Jurkat, Clone E6-1 (cell line): ENCODE measurements at regions not wholly inside any gene's neighbourhood (a gene's known extent, or its start where the extent isn't known, plus 50 kb on each side); places are given as distances from the start of the nearest gene placed in this dataset.

ENCODE experiments used
- DNase-seq: peaks from one replicate; pipeline ENCODE4 v3.0.0-alpha.2; 2011; ENCODE audit warnings: low read depth, low spot score
- H3K4me3 ChIP-seq: 2 replicates; pipeline ENCODE4 v1.5.1; 2011; ENCODE audit warnings: mild to moderate bottlenecking, low read length, control low read depth, moderate library complexity

DNA sequence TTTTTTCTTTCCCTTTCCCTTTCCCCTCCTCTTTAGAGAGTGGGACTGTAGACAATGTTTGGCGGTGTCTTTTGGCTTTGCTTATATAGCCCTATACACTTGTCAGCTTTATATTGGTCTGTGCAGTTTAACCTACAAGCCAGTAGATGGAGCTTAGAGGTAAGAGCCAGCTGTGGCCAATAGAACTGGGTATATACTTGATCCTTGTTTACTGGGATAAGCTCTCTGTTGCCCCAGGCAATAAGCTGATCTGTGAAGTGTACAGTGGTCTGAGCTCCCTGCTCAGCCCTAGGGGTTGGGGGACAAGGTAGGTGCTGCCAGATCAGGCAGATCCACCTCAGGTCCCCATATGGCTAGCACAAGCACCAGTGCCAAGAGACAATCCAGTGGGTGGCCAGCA, 434.1 kb downstream of the NOVA1 start:
- DNase-seq: peak; percentile 35
- no peak overlapping the region for H3K4me3 ChIP-seq

DNA sequence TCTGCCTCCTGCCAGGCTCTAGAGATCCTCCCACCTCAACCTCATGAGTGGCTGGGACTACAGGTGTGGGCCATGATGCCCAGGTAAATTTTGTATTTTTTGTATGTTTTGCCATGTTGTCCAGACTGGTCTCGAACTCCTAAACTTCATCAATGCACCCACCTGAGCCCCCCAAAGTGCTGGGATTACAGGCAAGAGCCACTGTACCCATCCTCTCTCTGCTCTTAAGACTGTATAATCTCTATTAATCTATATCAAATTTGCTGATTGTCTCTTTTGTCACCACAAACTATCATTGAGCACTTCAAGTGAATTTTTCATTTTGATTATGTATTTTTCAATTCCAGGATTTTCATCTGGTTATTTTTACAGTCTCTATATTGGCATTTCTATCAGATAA, 440.3 kb downstream of the NOVA1 start:
- no peak for DNase-seq
- no peak overlapping the region for H3K4me3 ChIP-seq

DNA sequence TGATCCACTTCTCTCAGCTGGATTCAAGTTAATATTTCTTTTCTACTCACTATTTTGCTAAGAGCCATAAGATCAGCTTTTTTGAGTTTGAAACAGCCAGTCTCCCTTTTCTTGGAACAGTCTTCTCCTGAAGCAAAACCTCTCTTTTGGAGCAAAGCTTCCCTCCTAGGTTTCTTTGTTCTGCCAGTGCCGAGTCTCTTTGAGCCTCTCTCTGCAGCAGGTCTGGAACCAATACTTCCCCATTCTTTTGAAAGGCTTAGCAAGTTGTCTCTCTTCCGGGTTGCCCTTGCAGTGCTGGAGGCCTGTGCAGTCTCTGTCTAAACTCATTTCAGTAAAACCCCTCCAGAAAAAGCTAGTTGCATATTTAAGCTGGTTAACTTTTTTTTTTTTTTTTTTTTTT, 454.8 kb downstream of the NOVA1 start:
- no peak for DNase-seq
- H3K4me3 ChIP-seq: no peak overlapping the region

DNA sequence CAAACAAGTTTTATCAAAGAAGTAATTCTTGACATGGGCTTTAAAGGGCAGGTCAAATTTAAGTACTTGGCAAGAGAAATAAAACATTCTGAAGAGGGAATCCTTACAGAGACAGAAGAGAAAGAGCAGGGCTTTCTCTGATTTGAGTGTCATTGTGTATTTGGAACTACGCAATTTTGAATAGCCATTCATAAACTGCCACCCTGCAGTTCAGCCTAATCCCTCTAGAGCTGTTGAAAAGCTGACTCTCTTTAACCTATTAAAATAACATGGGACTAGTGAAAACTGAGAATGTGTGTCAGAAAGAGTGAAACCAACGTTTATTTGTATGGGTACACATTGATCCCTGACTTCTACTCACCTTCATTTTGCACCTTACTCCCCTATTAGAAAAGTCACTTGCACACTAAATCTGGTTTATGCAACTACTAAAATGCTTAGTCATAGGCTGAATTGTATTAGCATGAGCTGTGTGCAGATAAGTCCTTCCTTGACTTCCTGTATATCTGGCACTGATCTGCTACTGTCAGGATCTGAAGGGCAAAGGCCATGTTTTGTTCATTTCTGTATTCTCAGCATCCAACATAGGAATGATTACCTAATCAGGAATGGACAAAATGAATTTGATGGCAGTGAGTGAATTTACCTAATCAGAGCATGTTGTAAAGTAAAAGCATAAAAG, 458.9 kb downstream of the NOVA1 start:
- no peak for DNase-seq
- H3K4me3 ChIP-seq: no peak overlapping the region

DNA sequence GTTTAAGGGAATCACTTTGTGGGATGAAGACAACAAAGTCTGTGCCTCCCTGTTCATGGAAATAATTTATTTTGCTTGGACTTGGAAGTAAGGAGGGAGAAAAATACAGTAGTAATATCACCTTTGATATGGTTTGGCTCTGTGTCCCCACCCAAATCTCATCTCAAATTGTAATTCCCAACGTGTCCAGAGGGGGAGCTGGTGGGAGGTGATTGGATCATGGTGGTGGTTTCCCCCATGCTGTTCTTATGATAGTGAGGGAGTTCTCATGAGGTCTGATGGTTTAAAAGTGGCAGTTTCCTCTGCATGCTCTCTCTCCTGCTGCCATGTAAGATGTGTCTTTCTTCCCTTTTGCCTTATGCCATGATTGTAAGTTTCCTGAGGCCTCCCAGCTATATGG, 460.7 kb downstream of the NOVA1 start:
- DNase-seq: no peak
- no peak overlapping the region for H3K4me3 ChIP-seq

DNA sequence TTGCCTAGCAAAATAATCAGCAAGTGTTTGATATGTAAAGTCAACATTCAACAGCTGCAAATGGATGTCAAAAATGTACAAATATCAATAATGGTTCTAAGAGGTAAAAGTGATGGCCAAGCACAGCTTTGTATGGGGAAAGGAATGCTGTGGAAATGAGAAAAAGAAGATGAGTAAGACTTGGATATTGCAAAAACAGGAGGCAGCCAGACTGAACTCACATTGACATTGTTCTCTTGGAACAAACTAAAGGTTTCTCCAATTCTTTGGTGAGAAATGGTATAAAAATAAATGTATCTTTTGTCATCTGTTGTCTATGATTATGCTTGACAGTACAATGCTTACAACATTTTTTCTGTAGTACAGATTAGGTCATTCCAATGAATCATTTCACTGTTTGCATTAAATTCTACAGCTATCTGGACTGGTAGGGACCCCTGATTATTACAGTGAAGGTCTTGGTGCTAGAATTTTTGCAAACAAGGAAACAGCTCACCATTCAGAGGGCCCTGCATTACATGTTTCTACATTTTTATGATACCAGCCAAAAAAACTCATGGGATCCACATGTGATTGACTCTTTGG, 465.7 kb downstream of the NOVA1 start:
- no peak for DNase-seq
- no peak overlapping the region for H3K4me3 ChIP-seq

DNA sequence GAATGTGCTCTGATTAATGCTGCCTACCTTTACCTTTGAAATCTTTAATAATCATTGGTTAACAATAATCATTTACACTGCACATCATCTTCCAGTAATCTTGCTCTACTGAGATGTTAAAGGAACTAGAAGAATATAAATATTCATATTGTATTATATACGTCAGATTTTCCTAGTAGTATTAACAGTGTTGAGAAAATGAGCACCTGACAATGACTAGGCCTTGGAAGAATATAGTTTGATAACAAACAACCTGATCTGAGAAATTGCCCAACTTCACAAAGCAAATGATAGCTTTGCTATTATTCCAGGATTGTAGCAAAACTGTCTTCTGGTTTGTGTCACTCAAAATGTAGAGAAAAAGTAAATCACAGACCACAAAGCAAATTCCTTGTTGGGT, 467.1 kb downstream of the NOVA1 start:
- H3K4me3 ChIP-seq: no peak overlapping the region

DNA sequence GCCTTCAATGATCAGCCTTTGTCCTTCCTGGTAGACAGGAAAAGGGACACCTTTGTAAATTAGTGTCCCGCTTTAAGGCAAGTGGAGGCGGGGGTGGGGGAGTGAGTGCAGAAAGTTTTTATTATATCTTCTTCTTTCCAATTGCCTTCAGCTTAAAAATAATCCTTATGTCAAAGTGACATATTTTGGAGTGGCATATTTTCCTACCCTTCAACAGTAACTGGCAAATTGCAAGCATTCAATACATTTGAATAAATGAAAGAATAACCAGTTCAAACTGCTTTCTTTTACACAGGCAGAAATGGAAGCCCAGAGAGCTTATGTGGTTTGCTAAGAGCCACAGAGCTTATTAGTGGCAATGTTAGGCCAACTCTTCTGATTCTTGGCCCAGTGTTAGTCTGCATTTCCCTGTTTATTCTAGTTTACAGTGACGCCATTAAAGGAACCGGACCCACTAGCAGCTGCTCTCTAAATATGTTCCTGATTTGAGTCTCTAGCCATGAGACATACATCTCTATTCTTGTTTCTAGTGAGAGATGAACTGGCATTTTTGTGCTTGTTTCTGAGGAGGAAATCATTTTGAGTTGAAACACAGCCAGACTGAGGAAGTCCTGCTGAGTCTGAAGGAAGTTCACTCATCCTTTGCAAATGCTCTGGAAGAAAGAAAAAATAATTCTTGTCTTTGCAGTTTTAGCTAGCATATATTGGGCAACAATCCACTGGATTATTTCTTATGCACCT, 468.7 kb downstream of the NOVA1 start:
- no peak for DNase-seq
- H3K4me3 ChIP-seq: no peak overlapping the region

More for the DNA sequence above, 467.1 kb downstream of the NOVA1 start:
- no peak for DNase-seq

DNA sequence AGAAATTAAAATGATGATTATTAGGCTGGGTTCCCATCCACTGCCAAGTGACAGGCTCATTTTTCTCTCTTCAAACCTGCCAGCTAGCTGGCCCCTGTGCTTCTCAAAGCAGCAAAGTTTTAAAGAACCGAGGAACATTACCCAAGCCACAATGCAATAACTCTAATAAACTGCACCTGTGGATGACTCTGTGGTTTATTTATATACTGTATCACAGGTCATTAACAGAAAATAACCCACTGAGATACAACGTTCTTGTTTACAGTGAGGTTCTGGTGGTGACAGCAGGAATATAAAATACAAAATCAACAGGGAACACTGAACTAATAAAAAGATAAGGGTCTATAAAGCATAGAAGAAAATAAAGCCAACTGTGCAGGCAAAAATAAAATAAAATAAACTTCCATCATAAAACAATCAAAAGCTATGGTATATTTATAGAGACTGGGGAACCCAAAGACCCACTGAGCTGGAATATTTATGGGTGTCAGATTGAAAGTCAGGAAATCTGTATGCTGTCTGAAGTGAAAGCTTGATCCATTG, 472.9 kb downstream of the NOVA1 start:
- H3K4me3 ChIP-seq: no peak overlapping the region
- DNase-seq: no peak

DNA sequence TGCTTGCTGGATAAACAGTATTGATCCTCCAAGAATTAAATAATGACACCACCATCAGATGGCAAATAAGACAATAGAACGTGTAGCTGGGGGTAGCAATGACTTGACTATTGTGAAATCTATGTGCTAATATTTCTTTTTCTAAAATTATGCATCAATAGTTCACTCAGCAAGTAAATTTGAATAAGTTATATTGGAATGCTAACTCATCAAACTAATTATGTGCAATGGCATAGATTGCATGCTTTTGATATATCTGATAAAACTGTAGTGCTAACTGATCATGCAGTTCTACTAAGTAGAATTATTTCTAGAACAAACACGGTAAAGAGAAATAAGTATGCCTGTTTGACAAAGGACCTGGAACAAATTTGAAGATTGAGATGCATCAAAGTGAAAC, 474.4 kb downstream of the NOVA1 start:
- no peak overlapping the region for H3K4me3 ChIP-seq
- no peak for DNase-seq

DNA sequence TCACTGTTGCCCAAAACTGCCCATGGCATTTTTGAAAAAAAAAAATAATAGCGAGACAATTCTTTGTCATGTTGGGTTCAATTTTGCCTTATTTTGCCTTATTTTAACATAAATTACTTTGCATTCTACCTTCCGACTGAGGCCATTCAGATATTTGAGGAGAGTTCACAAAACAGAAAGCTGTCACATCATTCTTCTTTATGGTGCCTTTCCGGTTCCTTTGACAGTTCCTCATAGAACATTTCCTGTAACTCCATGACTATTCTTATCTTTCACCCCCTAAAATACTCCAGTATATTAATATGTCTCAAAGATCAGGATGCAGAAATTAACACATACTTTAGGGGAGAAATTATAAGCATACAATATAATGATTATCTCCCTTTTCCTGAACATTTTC, 476.7 kb downstream of the NOVA1 start:
- H3K4me3 ChIP-seq: no peak overlapping the region
- no peak for DNase-seq

DNA sequence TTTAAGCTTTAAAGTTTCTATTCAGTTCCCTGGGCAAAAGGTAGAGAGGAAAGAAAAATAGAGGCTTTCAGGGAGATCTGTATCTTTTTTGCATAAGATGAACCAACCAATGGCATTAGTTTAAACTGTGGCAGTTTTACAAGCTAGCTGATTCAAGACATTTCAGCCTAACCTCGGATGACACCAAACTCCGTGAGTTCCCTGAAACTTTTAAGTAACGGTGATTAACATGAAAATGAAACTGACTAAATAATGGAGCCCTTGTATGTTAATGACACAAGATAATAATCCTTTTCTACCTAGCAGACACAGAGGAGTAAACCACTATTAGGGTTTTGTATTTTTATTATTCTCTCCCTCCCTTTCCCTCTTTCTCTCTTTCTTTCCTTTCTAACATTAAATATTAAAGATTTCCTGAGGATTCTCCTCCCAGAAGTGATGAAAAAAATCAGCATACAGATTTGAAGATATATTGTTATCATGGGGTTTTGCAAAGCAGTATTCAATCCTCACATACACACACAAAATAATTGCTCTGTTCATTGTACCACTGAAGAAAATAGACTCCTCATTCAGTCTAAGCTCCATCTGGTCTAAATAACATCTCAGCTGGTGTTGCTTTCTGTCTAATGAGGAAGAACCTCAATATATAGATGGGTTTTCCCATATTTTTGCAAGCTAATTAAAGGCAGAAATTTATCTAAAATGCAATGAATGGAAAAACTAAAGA, 483.8 kb downstream of the NOVA1 start:
- DNase-seq: no peak
- H3K4me3 ChIP-seq: no peak overlapping the region

DNA sequence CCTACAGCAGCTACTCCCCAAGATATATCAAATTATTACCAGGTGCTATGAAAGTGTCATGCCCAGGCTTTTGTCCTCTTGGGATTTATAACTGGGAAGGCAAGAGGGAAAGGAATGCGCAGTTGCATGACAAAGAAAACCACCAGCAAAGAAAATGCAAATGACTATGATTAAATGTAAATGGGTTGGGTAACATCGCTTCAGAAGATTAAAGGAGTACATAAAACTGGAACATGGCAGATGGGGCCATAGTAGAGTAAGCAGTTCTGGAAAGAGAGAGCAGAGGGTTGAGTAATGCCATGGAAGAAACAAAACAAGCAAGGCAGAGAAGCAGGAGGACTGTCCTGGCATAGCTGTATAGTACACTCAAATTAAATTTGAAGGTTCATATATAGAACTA, 493.1 kb downstream of the NOVA1 start:
- DNase-seq: no peak
- H3K4me3 ChIP-seq: no peak overlapping the region

DNA sequence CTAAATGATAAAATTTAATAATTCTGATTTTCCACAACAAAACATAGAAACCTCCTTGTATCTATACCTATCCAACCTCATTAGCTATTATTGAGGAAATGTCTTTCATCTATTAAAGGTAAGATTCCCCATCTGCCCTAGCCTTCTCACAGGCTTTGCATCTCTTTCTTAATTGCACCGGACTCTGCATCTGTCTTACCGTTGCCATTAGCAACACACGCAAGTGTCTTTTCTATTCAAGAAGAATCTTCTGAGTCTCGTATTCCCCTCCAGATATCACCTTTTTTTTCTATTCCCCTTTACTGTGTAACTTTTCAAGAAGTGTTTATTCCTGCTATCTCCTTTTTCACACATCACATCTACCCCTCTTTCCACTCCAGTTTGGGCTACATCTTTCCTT, 500.0 kb downstream of the NOVA1 start:
- DNase-seq: no peak
- H3K4me3 ChIP-seq: no peak overlapping the region

DNA sequence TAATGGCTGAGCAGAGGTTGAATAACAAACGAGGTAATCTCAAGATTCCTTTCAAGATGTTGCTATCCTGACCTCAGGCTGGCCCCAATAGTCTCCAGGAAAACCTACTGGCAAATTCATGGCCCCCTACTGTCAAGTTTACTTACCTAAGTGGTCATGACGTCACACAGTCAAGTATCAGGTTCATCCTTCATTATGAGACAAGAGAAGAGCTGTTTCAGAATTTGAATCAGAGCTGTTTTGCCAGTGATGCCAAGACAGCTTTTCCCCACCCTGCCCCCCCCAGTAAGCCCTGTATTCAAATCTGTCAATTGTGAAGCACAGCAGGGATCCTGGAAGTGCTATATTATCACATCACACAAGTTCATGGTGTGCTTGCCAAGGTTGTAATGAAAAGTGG, 509.6 kb downstream of the NOVA1 start:
- no peak for DNase-seq
- H3K4me3 ChIP-seq: no peak overlapping the region

DNA sequence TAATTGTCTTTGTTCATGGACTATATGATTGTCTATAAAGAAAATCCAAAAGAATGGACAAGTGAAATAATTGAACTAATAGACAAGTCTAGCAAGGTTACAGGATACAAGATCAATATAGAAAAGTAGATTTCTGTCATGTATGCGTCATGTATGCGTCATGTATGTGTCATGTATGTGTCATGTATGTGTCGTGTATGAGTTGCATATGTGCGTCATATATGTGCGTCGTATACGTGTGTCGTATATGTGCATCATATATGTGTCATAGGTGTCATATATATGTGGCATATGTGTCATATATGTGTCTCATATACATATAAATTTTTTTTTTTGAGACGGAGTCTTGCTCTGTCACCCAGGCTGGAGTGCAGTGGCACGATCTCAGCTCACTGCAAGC, 516.8 kb downstream of the NOVA1 start:
- no peak overlapping the region for H3K4me3 ChIP-seq
- DNase-seq: no peak

DNA sequence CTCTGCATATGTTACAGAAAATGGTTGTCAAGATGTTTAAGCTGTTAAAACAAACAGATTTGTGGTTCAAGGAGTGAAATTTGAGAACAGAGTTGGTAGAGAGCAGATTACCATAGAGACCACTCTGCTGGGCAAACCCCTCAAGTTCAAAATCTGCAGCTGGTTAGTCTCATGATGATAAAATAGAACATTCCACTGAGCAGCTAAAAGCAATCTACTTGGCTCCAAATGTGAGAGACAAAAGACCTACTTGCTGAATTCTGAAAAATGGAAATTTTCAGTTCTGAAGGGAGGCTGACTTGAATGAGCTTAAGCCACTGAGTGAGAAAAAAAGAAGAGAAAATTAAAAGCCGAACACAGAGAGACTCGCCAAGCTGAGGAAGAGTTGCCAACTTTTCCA, 519.3 kb downstream of the NOVA1 start:
- no peak overlapping the region for H3K4me3 ChIP-seq

DNA sequence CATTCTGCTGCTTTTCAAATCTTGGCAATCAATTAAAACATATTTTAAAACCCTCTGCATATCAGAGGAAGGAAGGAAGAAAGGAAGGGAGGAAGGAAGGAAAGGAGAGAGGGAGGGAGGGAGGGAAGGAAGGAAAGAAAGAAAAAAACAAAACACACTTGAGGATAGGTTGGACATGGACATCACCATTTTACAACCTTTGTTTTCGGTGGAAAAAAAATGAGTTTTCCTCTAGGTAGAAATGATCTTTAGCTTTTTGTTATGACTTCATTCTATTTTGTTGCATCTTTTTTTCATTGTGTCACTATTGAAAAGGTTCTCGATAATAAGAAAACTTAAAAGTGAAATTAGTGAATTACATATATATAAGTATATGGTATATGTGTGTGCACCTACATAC, 522.9 kb downstream of the NOVA1 start:
- no peak overlapping the region for H3K4me3 ChIP-seq

More for the DNA sequence above, 519.3 kb downstream of the NOVA1 start:
- DNase-seq: no peak

DNA sequence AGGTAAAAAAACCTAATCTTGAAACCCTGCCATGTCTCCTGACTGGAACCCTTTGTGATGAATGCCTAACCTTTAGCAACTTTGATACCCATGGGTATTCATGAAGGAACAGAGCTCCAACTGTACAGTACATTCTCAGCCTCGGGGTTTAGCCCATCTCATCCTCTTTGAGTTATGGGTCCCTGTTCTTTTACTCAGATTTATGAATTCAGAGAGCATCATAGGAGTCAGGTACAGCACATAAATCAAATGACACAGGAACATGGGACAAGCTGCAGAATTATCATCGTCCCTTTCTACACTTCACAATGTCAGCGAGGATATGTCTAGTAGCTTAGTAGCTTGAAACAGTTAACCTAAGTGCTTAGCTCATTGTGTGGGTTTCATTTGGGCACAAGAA, 527.4 kb downstream of the NOVA1 start:
- no peak overlapping the region for H3K4me3 ChIP-seq
- no peak for DNase-seq

More for the DNA sequence above, 522.9 kb downstream of the NOVA1 start:
- no peak for DNase-seq
